Endodermal cell (in vitro differentiated cells): ENCODE measurements at regions not wholly inside any gene's neighbourhood (a gene's known extent, or its start where the extent isn't known, plus 50 kb on each side); places are given as distances from the start of the nearest gene placed in this dataset.

Source experiments
- DNase-seq: peaks from one replicate; pipeline ENCODE4 v3.0.0-alpha.2; 2017
- H3K27ac ChIP-seq: 2 replicates; pipeline ENCODE4 v1.5.1; 2013; ENCODE audit warnings: mild to moderate bottlenecking, low read depth, low read length, moderate library complexity
- H3K27me3 ChIP-seq: 2 replicates; pipeline ENCODE4 v1.6.1; 2013; ENCODE audit warnings: mild to moderate bottlenecking, low read length, moderate library complexity; ENCODE audit not compliant: insufficient read depth, control insufficient read depth, poor library complexity, severe bottlenecking
- H3K36me3 ChIP-seq: 2 replicates; pipeline ENCODE4 v1.7.0; 2013; ENCODE audit warnings: mild to moderate bottlenecking, low read length, moderate library complexity; ENCODE audit not compliant: control insufficient read depth, insufficient read depth
- H3K4me1 ChIP-seq: one replicate; pipeline ENCODE4 v1.7.0; 2013; ENCODE audit warnings: low read length; ENCODE audit not compliant: control insufficient read depth, insufficient read depth
- H3K4me3 ChIP-seq: 2 replicates; pipeline ENCODE4 v1.5.1; 2013; ENCODE audit warnings: mild to moderate bottlenecking, low read length, moderate library complexity
- H3K9ac ChIP-seq: 2 replicates; pipeline ENCODE4 v1.6.1; 2013; ENCODE audit warnings: mild to moderate bottlenecking, low read length, moderate library complexity; ENCODE audit not compliant: poor library complexity, severe bottlenecking; ENCODE audit errors: extremely low read depth
- H3K9me3 ChIP-seq: 2 replicates; pipeline ENCODE4 v1.6.1; 2013; ENCODE audit warnings: mild to moderate bottlenecking, low read length, moderate library complexity; ENCODE audit not compliant: control insufficient read depth
- H3K27ac Mint-ChIP-seq: 2 replicates; pipeline ENCODE4 v1.8.0; 2020; ENCODE audit warnings: mixed read lengths
- H3K27me3 Mint-ChIP-seq: 2 replicates; pipeline ENCODE4 v1.8.0; 2021; ENCODE audit warnings: mild to moderate bottlenecking, mixed read lengths; ENCODE audit not compliant: insufficient read depth
- H3K36me3 Mint-ChIP-seq: 2 replicates; pipeline ENCODE4 v1.8.0; 2020; ENCODE audit warnings: low read depth, mixed read lengths
- H3K4me1 Mint-ChIP-seq: 2 replicates; pipeline ENCODE4 v1.8.0; 2020; ENCODE audit warnings: mixed read lengths
- H3K4me3 Mint-ChIP-seq: 2 replicates; pipeline ENCODE4 v1.8.0; 2020; ENCODE audit warnings: mild to moderate bottlenecking, moderate library complexity, mixed read lengths
- H3K9me3 Mint-ChIP-seq: 2 replicates; pipeline ENCODE4 v1.8.0; 2020; ENCODE audit warnings: mild to moderate bottlenecking, mixed read lengths
- WGBS, 2 experiments: methylation state at CpG; one replicate each; pipeline versions ENCODE4 v1.1.5 to v1.1.7; 2013; ENCODE audit warnings: missing lambda C conversion rate in 2 of 2, mixed read lengths in 1 of 2; ENCODE audit not compliant: insufficient coverage in 1 of 2, insufficient read length in 1 of 2; 5-methylcytosine and 5-hydroxymethylcytosine counted together
- TF ChIP-seq, protein P1 (sequence below): fragments of 200-600 bp; sonication (generic); conservative IDR thresholded peaks from 2 replicates; pipeline ENCODE4 v1.5.0; 2021; ENCODE audit warnings: antibody characterized with exemption, mild to moderate bottlenecking

- H3K9me3 Mint-ChIP-seq = peaks cover 4% of the 10 kb centered on the region
- Histone ChIP-seq H3K27me3 (no peaks in the 10 kb centered on the region), H3K27ac (no peak overlapping the region), H3K9ac (no peak overlapping the region), H3K9me3 (peaks cover 19% of the 10 kb centered on the region), H3K4me3 (no peak overlapping the region), H3K36me3 (no peaks in the 10 kb centered on the region), H3K4me1 (no peaks in the 10 kb centered on the region)
- no peak overlapping the region for H3K4me3 Mint-ChIP-seq
- H3K36me3 Mint-ChIP-seq = no peaks in the 10 kb centered on the region
- no peak overlapping the region for H3K27ac Mint-ChIP-seq
- no peak for DNase-seq
- no peaks in the 10 kb centered on the region for H3K27me3 Mint-ChIP-seq
- 57 to 100% methylated on average over 1 of the region's 1 CpG for WGBS, 2 experiments
- TF ChIP-seq, protein P1, sequence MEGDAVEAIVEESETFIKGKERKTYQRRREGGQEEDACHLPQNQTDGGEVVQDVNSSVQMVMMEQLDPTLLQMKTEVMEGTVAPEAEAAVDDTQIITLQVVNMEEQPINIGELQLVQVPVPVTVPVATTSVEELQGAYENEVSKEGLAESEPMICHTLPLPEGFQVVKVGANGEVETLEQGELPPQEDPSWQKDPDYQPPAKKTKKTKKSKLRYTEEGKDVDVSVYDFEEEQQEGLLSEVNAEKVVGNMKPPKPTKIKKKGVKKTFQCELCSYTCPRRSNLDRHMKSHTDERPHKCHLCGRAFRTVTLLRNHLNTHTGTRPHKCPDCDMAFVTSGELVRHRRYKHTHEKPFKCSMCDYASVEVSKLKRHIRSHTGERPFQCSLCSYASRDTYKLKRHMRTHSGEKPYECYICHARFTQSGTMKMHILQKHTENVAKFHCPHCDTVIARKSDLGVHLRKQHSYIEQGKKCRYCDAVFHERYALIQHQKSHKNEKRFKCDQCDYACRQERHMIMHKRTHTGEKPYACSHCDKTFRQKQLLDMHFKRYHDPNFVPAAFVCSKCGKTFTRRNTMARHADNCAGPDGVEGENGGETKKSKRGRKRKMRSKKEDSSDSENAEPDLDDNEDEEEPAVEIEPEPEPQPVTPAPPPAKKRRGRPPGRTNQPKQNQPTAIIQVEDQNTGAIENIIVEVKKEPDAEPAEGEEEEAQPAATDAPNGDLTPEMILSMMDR = no peak
- H3K4me1 Mint-ChIP-seq = no peaks in the 10 kb centered on the region
Measured at GRCh38 chr12:60995256-60995825, 1264.9 kb upstream of the USP15 start.

DNA sequence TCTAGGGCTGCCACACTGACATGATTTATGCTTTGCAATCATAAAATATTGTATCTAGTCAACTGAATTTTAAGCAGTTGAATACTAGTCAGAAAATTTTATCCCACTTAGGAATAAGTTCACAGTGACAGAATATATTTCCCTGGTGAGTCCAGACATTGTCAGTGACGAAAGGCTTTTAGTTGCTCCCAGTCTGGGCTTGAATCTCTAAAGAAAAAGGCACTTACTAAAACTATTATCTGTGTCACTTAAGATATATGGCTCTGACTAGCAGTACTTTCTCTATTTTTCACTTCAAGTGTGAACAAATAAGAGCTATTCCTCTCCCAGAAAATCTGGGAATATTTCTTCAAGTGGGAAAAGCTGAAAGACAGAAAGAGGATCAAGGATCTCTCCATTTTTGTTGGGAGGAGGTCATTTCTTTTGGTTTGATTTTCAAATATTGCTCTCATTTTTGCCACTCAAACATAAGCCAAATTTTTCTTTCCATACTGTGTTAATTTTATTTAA is 1262.3 kb upstream of the USP15 start:
- Mint-ChIP-seq H3K4me1 (no peaks in the 10 kb centered on the region), H3K36me3 (peaks cover 4% of the 10 kb centered on the region), H3K27me3 (no peaks in the 10 kb centered on the region), H3K9me3 (peaks cover 20% of the 10 kb centered on the region), H3K27ac (no peak overlapping the region), H3K4me3 (no peak overlapping the region)
- peaks cover 19% of the 10 kb centered on the region for H3K9me3 ChIP-seq
- no peaks in the 10 kb centered on the region for H3K36me3 ChIP-seq
- H3K4me3 ChIP-seq = no peak overlapping the region
- WGBS, 2 experiments = 50 to 78% methylated on average over 1 of the region's 1 CpG
- DNase-seq = no peak
- no peaks in the 10 kb centered on the region for H3K4me1 ChIP-seq
- H3K27me3 ChIP-seq = no peaks in the 10 kb centered on the region
- no peak overlapping the region for H3K9ac ChIP-seq
- TF ChIP-seq, protein P1 = no peak
- no peak overlapping the region for H3K27ac ChIP-seq

DNA sequence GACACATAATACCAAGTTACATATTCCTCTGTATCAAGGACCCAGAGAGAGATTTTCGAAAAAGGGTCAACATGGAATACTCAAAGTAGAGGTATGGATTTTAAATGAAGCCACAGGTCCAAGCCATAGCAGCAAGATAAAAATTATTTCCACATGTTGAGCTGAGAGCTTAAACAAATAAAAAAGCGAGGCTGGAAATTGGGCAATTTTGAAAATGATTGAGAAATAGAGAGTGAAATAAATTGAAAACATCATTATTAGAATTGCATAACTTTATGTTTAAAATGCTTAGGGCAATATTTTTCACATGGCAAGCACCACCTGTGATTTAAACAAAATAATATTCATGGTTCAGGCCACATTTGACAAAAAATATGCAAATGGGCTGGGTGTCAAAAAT is 1251.0 kb upstream of the USP15 start:
- Histone ChIP-seq H3K27ac (no peak overlapping the region), H3K9me3 (peaks cover 12% of the 10 kb centered on the region), H3K36me3 (no peaks in the 10 kb centered on the region), H3K4me3 (no peak overlapping the region), H3K27me3 (no peaks in the 10 kb centered on the region), H3K9ac (no peak overlapping the region), H3K4me1 (no peaks in the 10 kb centered on the region)
- peaks cover 3% of the 10 kb centered on the region for H3K9me3 Mint-ChIP-seq
- no peaks in the 10 kb centered on the region for H3K27me3 Mint-ChIP-seq
- 50% methylated on average over 2 of the region's 2 CpGs; no CpG with 5 or more reads in 1 of the 2 experiments for WGBS, 2 experiments
- no peak overlapping the region for H3K4me3 Mint-ChIP-seq
- DNase-seq = no peak
- H3K27ac Mint-ChIP-seq = no peak overlapping the region
- H3K36me3 Mint-ChIP-seq = no peaks in the 10 kb centered on the region
- H3K4me1 Mint-ChIP-seq = peaks cover 3% of the 10 kb centered on the region
- TF ChIP-seq, protein P1 = no peak
